GM12878 (cell line): ENCODE measurements at regions not wholly inside any gene's neighbourhood (a gene's known extent, or its start where the extent isn't known, plus 50 kb on each side); places are given as distances from the start of the nearest gene placed in this dataset.

ENCODE experiments used
- ATAC-seq: fragments of 200-7000 bp; cut with Tn5 transposase; 3 replicates; pipeline ENCODE4 v1.9.1; 2020; ENCODE audit warnings: mild to moderate bottlenecking, moderate library complexity
- BruUV-seq: library from RNA; stranded (reverse); fragments of 400-500 nt; replicated peaks from 2 replicates; lab custom pipeline; 2021; lab: Mats Ljungman, UMichigan
- CTCF ChIA-PET: fragments of 300-600 bp; sonication (Branson Sonifier 250); formaldehyde crosslinking; extraction: SDS; loops from one replicate; lab custom pipeline; 2021; ENCODE audit warnings: inconsistent platforms; lab: Yijun Ruan, JAX
- POLR2A ChIA-PET: fragments of 350-600 bp; formaldehyde crosslinking; extraction: SDS; loops from one replicate; lab custom pipeline; 2021; ENCODE audit warnings: inconsistent platforms; lab: Charles Lee
- RAD21 ChIA-PET: fragments of 300-600 bp; sonication (Branson Sonifier 250); formaldehyde crosslinking; loops from one replicate; lab custom pipeline; 2023; ENCODE audit warnings: antibody characterized with exemption; ENCODE audit not compliant: unreplicated experiment; lab: Charles Lee
- SMC1A ChIA-PET: fragments of 300-600 bp; sonication (Branson Sonifier 250); formaldehyde crosslinking; loops from one replicate; lab custom pipeline; 2023; ENCODE audit not compliant: unreplicated experiment, uncharacterized antibody; lab: Charles Lee
- DNase-seq: peaks from one replicate; pipeline ENCODE4 v3.0.0-alpha.2; 2011; ENCODE audit warnings: low read depth, low spot score
- FAIRE-seq: peaks from 3 replicates; lab custom pipeline; 2011; peaks lifted over from hg19 to GRCh38; lab: Jason Lieb, UNC
- H2AFZ ChIP-seq: 2 replicates; pipeline ENCODE4 v1.6.0; 2011; ENCODE audit warnings: low read depth, low read length, control low read depth; ENCODE audit not compliant: control insufficient read depth
- H3K27ac ChIP-seq: 2 replicates; pipeline ENCODE4 v1.5.1; 2011; ENCODE audit warnings: control low read depth; ENCODE audit not compliant: control insufficient read depth, insufficient read depth
- H3K27me3 ChIP-seq, 2 experiments: replicated peaks in 1 of 2; 2 replicates each; pipeline versions ENCODE4 v1.6.0 to v1.6.1; 2011; ENCODE audit warnings: low read length in 1 of 2; ENCODE audit not compliant: control insufficient read depth in 2 of 2, insufficient read depth in 2 of 2
- H3K36me3 ChIP-seq, 2 experiments: 2 replicates each; pipeline ENCODE4 v1.5.1; 2011; ENCODE audit warnings: low read length in 1 of 2; ENCODE audit not compliant: control insufficient read depth in 2 of 2, insufficient read depth in 2 of 2
- H3K4me1 ChIP-seq: 2 replicates; pipeline ENCODE4 v1.6.1; 2011; ENCODE audit warnings: mild to moderate bottlenecking, low read length, moderate library complexity, mixed read lengths; ENCODE audit not compliant: control insufficient read depth, insufficient read depth
- H3K4me2 ChIP-seq: 2 replicates; pipeline ENCODE4 v1.6.0; 2011; ENCODE audit warnings: control low read depth; ENCODE audit not compliant: control insufficient read depth, insufficient read depth
- H3K4me3 ChIP-seq: fragments of 200-600 bp; sonication (generic); 2 replicates; pipeline ENCODE4 v1.5.1; 2016
- H3K79me2 ChIP-seq: 2 replicates; pipeline ENCODE4 v1.6.0; 2011; ENCODE audit warnings: low read length; ENCODE audit not compliant: control insufficient read depth, insufficient read depth
- H3K9ac ChIP-seq: 2 replicates; pipeline ENCODE4 v1.8.0; 2011; ENCODE audit warnings: low read length, control low read depth, mixed read lengths; ENCODE audit not compliant: control insufficient read depth, insufficient read depth
- H3K9me3 ChIP-seq: replicated peaks from 3 replicates; pipeline ENCODE4 v1.5.1; 2011; ENCODE audit warnings: mild to moderate bottlenecking, low read length; ENCODE audit not compliant: control insufficient read depth, insufficient read depth
- H4K20me1 ChIP-seq: 2 replicates; pipeline ENCODE4 v1.6.0; 2011; ENCODE audit not compliant: control insufficient read depth, insufficient read depth
- MXI1 ChIP-seq: fragments of 150-350 bp; IDR thresholded peaks from 2 replicates; pipeline ENCODE4 v1.6.1; 2011; ENCODE audit warnings: low read depth, mild to moderate bottlenecking, inconsistent platforms, low read length, improper control_type of control experiment
- NFIC ChIP-seq: IDR thresholded peaks from 2 replicates; pipeline ENCODE4 v1.6.1; 2012; ENCODE audit warnings: low read depth, mild to moderate bottlenecking, inconsistent platforms, low read length, moderate library complexity
- STAT1 ChIP-seq: fragments of 450-650 bp; conservative IDR thresholded peaks from 2 replicates; pipeline ENCODE4 v1.6.1; 2014; ENCODE audit warnings: antibody characterized with exemption, mild to moderate bottlenecking
- ZNF207 ChIP-seq: fragments of 450-650 bp; IDR thresholded peaks from 2 replicates; pipeline ENCODE4 v1.6.1; 2014; ENCODE audit warnings: antibody characterized with exemption, mild to moderate bottlenecking, borderline replicate concordance
- ZZZ3 ChIP-seq: IDR thresholded peaks from 2 replicates; pipeline ENCODE4 v1.6.1; 2011; ENCODE audit warnings: low read depth; ENCODE audit not compliant: control insufficient read depth, insufficient read length
- WGBS: methylation state at CpG from one replicate; pipeline ENCODE4 v1.1.6; 2016; ENCODE audit warnings: low lambda C conversion rate; ENCODE audit not compliant: insufficient replicate concordance, insufficient coverage; ENCODE audit errors: missing lambda C conversion rate; 5-methylcytosine and 5-hydroxymethylcytosine counted together
- in situ Hi-C: fragments of 300-500 bp; cut with MboI; formaldehyde crosslinking; loops from 9 replicates; pipeline ENCODE4 v1.14.3; 2018; ENCODE audit warnings: mixed read lengths
- intact Hi-C: fragments of 100-400 bp; cut with micrococcal nuclease; formaldehyde crosslinking; loops from one replicate; pipeline ENCODE4 v1.14.2; 2022; ENCODE audit not compliant: unreplicated experiment
- TF ChIP-seq, protein P1 (sequence below): IDR thresholded peaks from 2 replicates; pipeline ENCODE4 v1.6.1; 2011; ENCODE audit warnings: borderline replicate concordance, low read depth, mild to moderate bottlenecking, moderate library complexity, low read length; ENCODE audit not compliant: insufficient read depth, poor library complexity, severe bottlenecking

DNA sequence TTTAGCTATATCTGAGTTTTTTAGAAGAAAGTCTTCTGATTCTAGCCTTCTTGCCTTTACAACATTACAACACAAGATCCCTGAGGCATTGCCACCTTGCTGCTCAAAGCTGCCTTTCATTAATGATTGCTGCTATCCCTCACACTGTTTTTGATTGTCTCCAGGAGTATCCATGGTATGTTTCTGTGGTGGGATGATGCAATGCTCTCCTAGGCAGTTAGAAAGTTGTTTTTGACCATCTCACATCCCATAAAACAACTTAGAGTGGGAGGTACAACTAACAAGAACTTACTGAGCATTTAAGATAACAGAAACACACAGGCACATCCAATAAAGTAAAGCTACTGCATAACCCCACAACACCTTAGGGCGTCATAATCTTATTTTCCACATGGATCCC, 1156.0 kb upstream of the LRRTM3 start (continued):
- TF ChIP-seq, protein P1, sequence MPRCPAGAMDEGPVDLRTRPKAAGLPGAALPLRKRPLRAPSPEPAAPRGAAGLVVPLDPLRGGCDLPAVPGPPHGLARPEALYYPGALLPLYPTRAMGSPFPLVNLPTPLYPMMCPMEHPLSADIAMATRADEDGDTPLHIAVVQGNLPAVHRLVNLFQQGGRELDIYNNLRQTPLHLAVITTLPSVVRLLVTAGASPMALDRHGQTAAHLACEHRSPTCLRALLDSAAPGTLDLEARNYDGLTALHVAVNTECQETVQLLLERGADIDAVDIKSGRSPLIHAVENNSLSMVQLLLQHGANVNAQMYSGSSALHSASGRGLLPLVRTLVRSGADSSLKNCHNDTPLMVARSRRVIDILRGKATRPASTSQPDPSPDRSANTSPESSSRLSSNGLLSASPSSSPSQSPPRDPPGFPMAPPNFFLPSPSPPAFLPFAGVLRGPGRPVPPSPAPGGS, result no peak
- no peak for TF ChIP-seq NFIC
- no peak for TF ChIP-seq MXI1
- TF ChIP-seq STAT1, result no peak

DNA sequence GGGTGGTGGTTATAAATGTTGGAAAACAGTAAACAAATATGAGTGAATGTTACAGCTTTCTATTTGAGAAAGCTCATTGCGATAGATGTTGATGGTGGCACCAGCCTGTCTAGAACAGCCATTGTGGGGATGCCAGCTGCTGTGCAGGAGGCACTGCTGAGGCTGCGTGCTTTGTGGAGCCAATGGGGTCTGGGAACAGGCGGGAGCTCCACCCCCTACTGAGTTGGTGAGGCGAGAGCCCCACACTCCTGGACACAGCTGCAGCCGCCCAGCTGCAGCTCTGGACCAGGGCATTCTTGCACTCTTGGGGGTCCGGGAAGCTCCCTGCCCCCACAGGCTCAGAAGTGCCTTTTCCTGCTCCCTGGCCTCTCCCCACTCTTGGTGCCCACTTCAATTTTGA, 1147.1 kb upstream of the LRRTM3 start:
- no peak overlapping the region for H3K27ac ChIP-seq
- no peak for ATAC-seq
- 39% methylated on average over 4 of the region's 6 CpGs for WGBS
- in situ Hi-C loops, result no loop called here
- H3K9me3 ChIP-seq, result no peaks in the 10 kb centered on the region
- H3K4me3 ChIP-seq, result no peak overlapping the region
- TF ChIP-seq ZNF207 (no peak), ZZZ3 (no peak)
- TF ChIP-seq, all 136 proteins: peak for 0
- Histone ChIP-seq H3K79me2 (no peaks in the 10 kb centered on the region), H2AFZ (no peak overlapping the region), H3K4me1 (no peaks in the 10 kb centered on the region), H4K20me1 (no peaks in the 10 kb centered on the region), H3K9ac (no peak overlapping the region), H3K36me3 (no peaks in the 10 kb centered on the region), H3K4me2 (no peak overlapping the region), H3K27me3 (no peaks in the 10 kb centered on the region)
- ChIA-PET CTCF (no interaction called here), POLR2A (no interaction called here), SMC1A (interaction anchor here (0.6 kb wide), 1 partner anchor 125 kb away, joined by 3 read pairs; no protein-coding TSS in a partner anchor), RAD21 (no interaction called here)
- intact Hi-C loops, result no loop called here
- DNase-seq (no peak), FAIRE-seq (no peak)
- BruUV-seq, result no TSS peak
